PC-9 (cell line): ENCODE measurements at regions not wholly inside any gene's neighbourhood (a gene's known extent, or its start where the extent isn't known, plus 50 kb on each side); places are given as distances from the start of the nearest gene placed in this dataset.

Experiments
- BruUV-seq: library from RNA; stranded (reverse); fragments of 400-500 nt; replicated peaks from 2 replicates; lab custom pipeline; 2021; lab: Mats Ljungman, UMichigan
- CTCF ChIA-PET: fragments of 300-600 bp; sonication (Branson Sonifier 250); formaldehyde crosslinking; loops from one replicate; lab custom pipeline; 2022; ENCODE audit warnings: antibody characterized with exemption; lab: Charles Lee
- POLR2A ChIA-PET: fragments of 300-600 bp; sonication (Branson Sonifier 250); formaldehyde crosslinking; loops from one replicate; lab custom pipeline; 2022; ENCODE audit warnings: antibody characterized with exemption; ENCODE audit not compliant: unreplicated experiment; lab: Charles Lee
- DNase-seq, 2 experiments: peaks; one replicate each; pipeline versions ENCODE4 v3.0.0 to v3.0.0-alpha.2; 2015 to 2022; ENCODE audit warnings: mixed read lengths in 1 of 2
- H2AFZ ChIP-seq: fragments of 200-600 bp; sonication (generic); 2 replicates; pipeline ENCODE4 v1.8.1; 2017; ENCODE audit warnings: antibody characterized with exemption
- H3F3A ChIP-seq: fragments of 200-600 bp; sonication (generic); 2 replicates; pipeline ENCODE4 v1.8.1; 2017; ENCODE audit warnings: antibody characterized with exemption, mild to moderate bottlenecking, low read depth; ENCODE audit not compliant: insufficient read depth
- H3K27ac ChIP-seq: fragments of 200-600 bp; sonication (generic); 2 replicates; pipeline ENCODE4 v1.6.1; 2016; ENCODE audit warnings: mixed run types
- H3K27me3 ChIP-seq: fragments of 200-600 bp; sonication (generic); 2 replicates; pipeline ENCODE4 v1.6.1; 2016; ENCODE audit warnings: low read depth, mixed run types; ENCODE audit not compliant: insufficient read depth
- H3K36me3 ChIP-seq: fragments of 200-600 bp; sonication (generic); 2 replicates; pipeline ENCODE4 v1.6.1; 2016; ENCODE audit warnings: low read depth, mixed run types
- H3K4me1 ChIP-seq: fragments of 200-600 bp; sonication (generic); replicated peaks from 2 replicates; pipeline ENCODE4 v1.6.1; 2016; ENCODE audit warnings: mixed run types; ENCODE audit not compliant: insufficient read depth
- H3K4me2 ChIP-seq: fragments of 200-600 bp; sonication (generic); 2 replicates; pipeline ENCODE4 v1.6.1; 2017; ENCODE audit warnings: mixed run types
- H3K4me3 ChIP-seq: fragments of 200-600 bp; sonication (generic); 2 replicates; pipeline ENCODE4 v1.6.1; 2016; ENCODE audit warnings: mixed run types
- H3K79me2 ChIP-seq: fragments of 200-600 bp; sonication (generic); 2 replicates; pipeline ENCODE4 v1.6.1; 2017; ENCODE audit warnings: low read depth, mixed run types
- H3K9me2 ChIP-seq: fragments of 200-600 bp; sonication (generic); 2 replicates; pipeline ENCODE4 v1.8.1; 2017; ENCODE audit warnings: mild to moderate bottlenecking; ENCODE audit not compliant: insufficient read depth
- H3K9me3 ChIP-seq: fragments of 200-600 bp; sonication (generic); 2 replicates; pipeline ENCODE4 v1.8.1; 2016; ENCODE audit warnings: low read depth; ENCODE audit not compliant: insufficient read depth
- H4K20me1 ChIP-seq: fragments of 200-600 bp; sonication (generic); 2 replicates; pipeline ENCODE4 v1.8.1; 2017; ENCODE audit not compliant: insufficient read depth
- EZH2 ChIP-seq: fragments of 200-600 bp; sonication (generic); IDR thresholded peaks from 2 replicates; pipeline ENCODE4 v1.8.0; 2017; ENCODE audit warnings: antibody characterized with exemption, low read depth
- intact Hi-C: fragments of 100-400 bp; cut with micrococcal nuclease; formaldehyde crosslinking; loops from one replicate; pipeline ENCODE4 v1.10.0; 2022; ENCODE audit not compliant: unreplicated experiment
- TF ChIP-seq, protein P1 (sequence below): fragments of 200-600 bp; sonication (generic); conservative IDR thresholded peaks from 2 replicates; pipeline ENCODE4 v1.6.1; 2017; ENCODE audit warnings: mixed run types, antibody characterized with exemption, mild to moderate bottlenecking, moderate library complexity

DNA sequence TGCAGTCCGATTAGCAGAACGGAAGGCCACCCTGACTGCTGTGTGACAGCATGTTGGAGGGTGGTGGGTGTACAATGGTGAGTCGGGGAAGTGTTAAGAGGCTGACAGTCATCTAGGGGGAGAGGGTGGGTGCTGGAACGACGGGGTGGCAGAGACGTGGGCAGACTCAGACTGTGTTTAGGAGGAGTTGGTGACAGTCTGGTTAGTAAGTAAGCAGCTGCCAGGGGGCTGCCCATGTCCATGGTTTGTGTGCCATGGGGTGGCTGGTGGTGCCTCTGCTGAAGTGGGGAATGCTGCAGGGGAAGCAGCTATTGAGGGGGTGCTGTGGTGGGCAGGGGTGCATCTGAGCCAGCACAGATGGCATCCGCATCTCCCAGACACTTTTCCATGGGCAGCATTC, 51.3 kb upstream of the BOD1 start:
- H3K4me3 ChIP-seq: no peak overlapping the region
- H4K20me1 ChIP-seq: no peaks in the 10 kb centered on the region
- H3K9me2 ChIP-seq: no peaks in the 10 kb centered on the region
- TF ChIP-seq, protein P1, sequence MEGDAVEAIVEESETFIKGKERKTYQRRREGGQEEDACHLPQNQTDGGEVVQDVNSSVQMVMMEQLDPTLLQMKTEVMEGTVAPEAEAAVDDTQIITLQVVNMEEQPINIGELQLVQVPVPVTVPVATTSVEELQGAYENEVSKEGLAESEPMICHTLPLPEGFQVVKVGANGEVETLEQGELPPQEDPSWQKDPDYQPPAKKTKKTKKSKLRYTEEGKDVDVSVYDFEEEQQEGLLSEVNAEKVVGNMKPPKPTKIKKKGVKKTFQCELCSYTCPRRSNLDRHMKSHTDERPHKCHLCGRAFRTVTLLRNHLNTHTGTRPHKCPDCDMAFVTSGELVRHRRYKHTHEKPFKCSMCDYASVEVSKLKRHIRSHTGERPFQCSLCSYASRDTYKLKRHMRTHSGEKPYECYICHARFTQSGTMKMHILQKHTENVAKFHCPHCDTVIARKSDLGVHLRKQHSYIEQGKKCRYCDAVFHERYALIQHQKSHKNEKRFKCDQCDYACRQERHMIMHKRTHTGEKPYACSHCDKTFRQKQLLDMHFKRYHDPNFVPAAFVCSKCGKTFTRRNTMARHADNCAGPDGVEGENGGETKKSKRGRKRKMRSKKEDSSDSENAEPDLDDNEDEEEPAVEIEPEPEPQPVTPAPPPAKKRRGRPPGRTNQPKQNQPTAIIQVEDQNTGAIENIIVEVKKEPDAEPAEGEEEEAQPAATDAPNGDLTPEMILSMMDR: no peak
- TF ChIP-seq EZH2: no peak
- ChIA-PET POLR2A (no interaction called here), CTCF (no interaction called here)
- 0 out of 2 replicates have a peak, but pooled peaks cover 3% of the 10 kb centered on the region for H3K9me3 ChIP-seq
- intact Hi-C loops: no loop called here
- 0 out of 2 replicates have a peak, but pooled peaks cover 4% of the 10 kb centered on the region for H3F3A ChIP-seq
- no peak overlapping the region for H2AFZ ChIP-seq
- H3K4me1 ChIP-seq: peaks cover 12% of the 10 kb centered on the region
- no peak overlapping the region for H3K27ac ChIP-seq
- no peak for DNase-seq
- no peaks in the 10 kb centered on the region for H3K36me3 ChIP-seq
- H3K27me3 ChIP-seq: no peaks in the 10 kb centered on the region
- no peaks in the 10 kb centered on the region for H3K79me2 ChIP-seq
- no TSS peak for BruUV-seq
- H3K4me2 ChIP-seq: no peak overlapping the region

DNA sequence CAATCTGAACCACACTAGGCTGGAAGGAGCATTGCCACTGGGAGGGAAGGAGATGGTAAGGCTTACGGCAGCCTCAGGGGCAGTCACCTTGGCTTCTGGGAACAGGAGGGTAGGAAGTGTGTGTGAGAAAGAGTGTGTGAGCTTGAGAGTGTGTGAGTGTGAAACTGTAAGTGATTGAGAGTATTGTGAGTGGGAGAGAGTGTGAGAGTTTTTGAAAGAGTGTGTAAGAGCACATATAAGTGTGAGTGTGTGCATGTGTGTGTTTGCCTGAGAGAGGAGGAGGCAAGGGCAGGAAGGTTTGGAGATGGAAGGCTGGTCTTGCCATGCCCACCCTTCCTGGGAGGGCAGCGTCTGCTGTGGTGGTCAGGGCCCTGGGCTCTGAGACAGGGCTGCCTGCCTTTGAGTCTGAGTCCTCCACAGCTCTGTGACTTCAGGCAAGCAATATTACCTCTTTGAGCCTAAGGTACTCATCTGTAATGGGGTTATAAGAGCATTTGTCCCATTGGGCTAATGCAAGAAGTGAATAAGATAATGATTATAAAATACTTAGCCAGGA, 51.9 kb upstream of the BOD1 start:
- H3K79me2 ChIP-seq: no peaks in the 10 kb centered on the region
- no peak for DNase-seq
- H3K4me2 ChIP-seq: no peak overlapping the region
- intact Hi-C loops: no loop called here
- ChIA-PET CTCF (no interaction called here), POLR2A (no interaction called here)
- H2AFZ ChIP-seq: no peak overlapping the region
- H3K27me3 ChIP-seq: no peaks in the 10 kb centered on the region
- no peak overlapping the region for H3K4me3 ChIP-seq
- H3K36me3 ChIP-seq: no peaks in the 10 kb centered on the region
- peaks cover 12% of the 10 kb centered on the region for H3K4me1 ChIP-seq
- 0 out of 2 replicates have a peak, but pooled peaks cover 3% of the 10 kb centered on the region for H3K9me3 ChIP-seq
- no peak overlapping the region for H3K27ac ChIP-seq
- H4K20me1 ChIP-seq: no peaks in the 10 kb centered on the region
- H3K9me2 ChIP-seq: no peaks in the 10 kb centered on the region
- BruUV-seq: no TSS peak
- H3F3A ChIP-seq: 0 out of 2 replicates have a peak, but pooled peaks cover 4% of the 10 kb centered on the region
- TF ChIP-seq EZH2: no peak
- TF ChIP-seq, protein P1: no peak

- no TSS peak for BruUV-seq
- H3K4me1 ChIP-seq: peaks cover 12% of the 10 kb centered on the region
- H3K9me2 ChIP-seq: no peaks in the 10 kb centered on the region
- intact Hi-C loops: no loop called here
- no peaks in the 10 kb centered on the region for H3K79me2 ChIP-seq
- H3K4me2 ChIP-seq: no peak overlapping the region
- TF ChIP-seq, protein P1: no peak
- no peak for TF ChIP-seq EZH2
- POLR2A ChIA-PET: no interaction called here
- H4K20me1 ChIP-seq: no peaks in the 10 kb centered on the region
- CTCF ChIA-PET: no interaction called here
- H3K27me3 ChIP-seq: no peaks in the 10 kb centered on the region
- H3K27ac ChIP-seq: no peak overlapping the region
- no peak overlapping the region for H3K4me3 ChIP-seq
- DNase-seq: no peak
- 0 out of 2 replicates have a peak, but pooled peaks cover 3% of the 10 kb centered on the region for H3K9me3 ChIP-seq
- no peak overlapping the region for H2AFZ ChIP-seq
- 0 out of 2 replicates have a peak, but pooled peaks cover 4% of the 10 kb centered on the region for H3F3A ChIP-seq
- no peaks in the 10 kb centered on the region for H3K36me3 ChIP-seq
Measured at GRCh38 chr5:173668910-173669309, 52.5 kb upstream of the BOD1 start.
